ENCODE measurements at regions not wholly inside any gene's neighbourhood (a gene's known extent, or its start where the extent isn't known, plus 50 kb on each side); places are given as distances from the start of the nearest gene placed in this dataset.

- no peak overlapping the region for H3K27ac ChIP-seq
- no peaks in the 10 kb centered on the region for H3K9me3 ChIP-seq (replicated peaks)
- no peaks in the 10 kb centered on the region for H3K36me3 ChIP-seq
- no peak overlapping the region for H3K4me3 ChIP-seq
- H3K27me3 ChIP-seq, result no peaks in the 10 kb centered on the region
- no peak for DNase-seq
- 0 out of 2 replicates have a peak, but pooled peaks cover 2% of the 10 kb centered on the region for H3K4me1 ChIP-seq
These were observed 199.8 kb downstream of the TMX1 start for GRCh38 chr14:51439896-51440295.

- no peak for DNase-seq
- 0 out of 2 replicates have a peak, but pooled peaks cover 2% of the 10 kb centered on the region for H3K4me1 ChIP-seq
- H3K4me3 ChIP-seq, result no peak overlapping the region
- H3K36me3 ChIP-seq, result no peaks in the 10 kb centered on the region
- no peaks in the 10 kb centered on the region for H3K9me3 ChIP-seq (replicated peaks)
- no peak overlapping the region for H3K27ac ChIP-seq
- no peaks in the 10 kb centered on the region for H3K27me3 ChIP-seq
These were observed 201.0 kb downstream of the TMX1 start for GRCh38 chr14:51441001-51441400.

- no peak for DNase-seq
- Histone ChIP-seq H3K27ac (no peak overlapping the region), H3K4me3 (no peak overlapping the region), H3K9me3 (replicated peaks) (no peaks in the 10 kb centered on the region), H3K36me3 (no peaks in the 10 kb centered on the region), H3K27me3 (no peaks in the 10 kb centered on the region), H3K4me1 (0 out of 2 replicates have a peak, but pooled peaks cover 2% of the 10 kb centered on the region)
These were observed 202.6 kb downstream of the TMX1 start for GRCh38 chr14:51442513-51443175.

- H3K36me3 ChIP-seq, result no peaks in the 10 kb centered on the region
- no peaks in the 10 kb centered on the region for H3K27me3 ChIP-seq
- H3K4me3 ChIP-seq, result no peak overlapping the region
- DNase-seq, result no peak
- 0 out of 2 replicates have a peak, but pooled peaks cover 2% of the 10 kb centered on the region for H3K4me1 ChIP-seq
- H3K27ac ChIP-seq, result no peak overlapping the region
- no peaks in the 10 kb centered on the region for H3K9me3 ChIP-seq (replicated peaks)
These were observed 203.4 kb downstream of the TMX1 start for GRCh38 chr14:51443195-51444018.

- H3K27me3 ChIP-seq, result no peaks in the 10 kb centered on the region
- H3K36me3 ChIP-seq, result no peaks in the 10 kb centered on the region
- H3K4me3 ChIP-seq, result no peak overlapping the region
- no peak overlapping the region for H3K27ac ChIP-seq
- H3K9me3 ChIP-seq (replicated peaks), result no peaks in the 10 kb centered on the region
- DNase-seq, result no peak
- H3K4me1 ChIP-seq, result peaks cover 11% of the 10 kb centered on the region
These were observed 204.4 kb downstream of the TMX1 start for GRCh38 chr14:51444353-51445000.

GRCh38 chr14:51445001-51445390 lies 204.9 kb downstream of the TMX1 start:
- H3K36me3 ChIP-seq, result no peaks in the 10 kb centered on the region
- no peak for DNase-seq
- H3K9me3 ChIP-seq (replicated peaks), result no peaks in the 10 kb centered on the region
- no peak overlapping the region for H3K4me3 ChIP-seq
- no peaks in the 10 kb centered on the region for H3K27me3 ChIP-seq
- H3K4me1 ChIP-seq, result peaks cover 14% of the 10 kb centered on the region
- no peak overlapping the region for H3K27ac ChIP-seq

- Histone ChIP-seq H3K4me1 (peaks cover 14% of the 10 kb centered on the region), H3K9me3 (replicated peaks) (no peaks in the 10 kb centered on the region), H3K27me3 (no peaks in the 10 kb centered on the region), H3K36me3 (no peaks in the 10 kb centered on the region), H3K27ac (no peak overlapping the region), H3K4me3 (no peak overlapping the region)
- no peak for DNase-seq
These were observed 204.9 kb upstream of the FRMD6 start for GRCh38 chr14:51446771-51447170.

GRCh38 chr14:51447411-51447810 lies 204.3 kb upstream of the FRMD6 start:
- Histone ChIP-seq H3K36me3 (no peaks in the 10 kb centered on the region), H3K4me3 (no peak overlapping the region), H3K4me1 (peaks cover 14% of the 10 kb centered on the region), H3K9me3 (replicated peaks) (no peaks in the 10 kb centered on the region), H3K27me3 (no peaks in the 10 kb centered on the region), H3K27ac (no peak overlapping the region)
- no peak for DNase-seq

GRCh38 chr14:51448831-51449670 lies 202.7 kb upstream of the FRMD6 start:
- Histone ChIP-seq H3K4me1 (peaks cover 14% of the 10 kb centered on the region), H3K9me3 (replicated peaks) (no peaks in the 10 kb centered on the region), H3K27me3 (no peaks in the 10 kb centered on the region), H3K27ac (peak overlapping the region; percentile 14; the same call in 1 of the 2 replicates), H3K36me3 (no peaks in the 10 kb centered on the region), H3K4me3 (no peak overlapping the region)
- peak; percentile 36 to 64 for DNase-seq

GRCh38 chr14:51449681-51450080 lies 202.0 kb upstream of the FRMD6 start:
- Histone ChIP-seq H3K4me1 (peaks cover 12% of the 10 kb centered on the region), H3K4me3 (no peak overlapping the region), H3K27me3 (no peaks in the 10 kb centered on the region), H3K9me3 (replicated peaks) (no peaks in the 10 kb centered on the region), H3K27ac (no peak overlapping the region; the same call in 1 of the 2 replicates), H3K36me3 (no peaks in the 10 kb centered on the region)
- DNase-seq, result no peak

- DNase-seq, result no peak
- H3K27ac ChIP-seq, result no peak overlapping the region
- H3K36me3 ChIP-seq, result no peaks in the 10 kb centered on the region
- no peaks in the 10 kb centered on the region for H3K27me3 ChIP-seq
- H3K4me1 ChIP-seq, result peaks cover 12% of the 10 kb centered on the region
- no peaks in the 10 kb centered on the region for H3K9me3 ChIP-seq (replicated peaks)
- H3K4me3 ChIP-seq, result no peak overlapping the region
These were observed 200.1 kb upstream of the FRMD6 start for GRCh38 chr14:51451561-51451960.

GRCh38 chr14:51453869-51454268 lies 197.8 kb upstream of the FRMD6 start:
- Histone ChIP-seq H3K9me3 (replicated peaks) (no peaks in the 10 kb centered on the region), H3K36me3 (no peaks in the 10 kb centered on the region), H3K4me3 (no peak overlapping the region), H3K27me3 (no peaks in the 10 kb centered on the region), H3K4me1 (peaks cover 8% of the 10 kb centered on the region), H3K27ac (no peak overlapping the region)
- DNase-seq, result no peak

GRCh38 chr14:51454351-51454750 lies 197.4 kb upstream of the FRMD6 start:
- Histone ChIP-seq H3K36me3 (no peaks in the 10 kb centered on the region), H3K4me3 (no peak overlapping the region), H3K9me3 (replicated peaks) (no peaks in the 10 kb centered on the region), H3K4me1 (peaks cover 4% of the 10 kb centered on the region; the same call in 1 of the 2 replicates), H3K27ac (no peak overlapping the region), H3K27me3 (no peaks in the 10 kb centered on the region)
- no peak for DNase-seq

- Histone ChIP-seq H3K4me3 (no peak overlapping the region), H3K27ac (no peak overlapping the region)
These were observed 196.5 kb upstream of the FRMD6 start for GRCh38 chr14:51455041-51455835.

More at GRCh38 chr14:51455041-51455835, 196.5 kb upstream of the FRMD6 start:
- no peak for DNase-seq
- H3K4me1 ChIP-seq, result no peaks in the 10 kb centered on the region
- no peaks in the 10 kb centered on the region for H3K36me3 ChIP-seq
- no peaks in the 10 kb centered on the region for H3K27me3 ChIP-seq
- H3K9me3 ChIP-seq (replicated peaks), result no peaks in the 10 kb centered on the region
